ENCODE measurements at regions not wholly inside any gene's neighbourhood (a gene's known extent, or its start where the extent isn't known, plus 50 kb on each side); places are given as distances from the start of the nearest gene placed in this dataset.

DNA sequence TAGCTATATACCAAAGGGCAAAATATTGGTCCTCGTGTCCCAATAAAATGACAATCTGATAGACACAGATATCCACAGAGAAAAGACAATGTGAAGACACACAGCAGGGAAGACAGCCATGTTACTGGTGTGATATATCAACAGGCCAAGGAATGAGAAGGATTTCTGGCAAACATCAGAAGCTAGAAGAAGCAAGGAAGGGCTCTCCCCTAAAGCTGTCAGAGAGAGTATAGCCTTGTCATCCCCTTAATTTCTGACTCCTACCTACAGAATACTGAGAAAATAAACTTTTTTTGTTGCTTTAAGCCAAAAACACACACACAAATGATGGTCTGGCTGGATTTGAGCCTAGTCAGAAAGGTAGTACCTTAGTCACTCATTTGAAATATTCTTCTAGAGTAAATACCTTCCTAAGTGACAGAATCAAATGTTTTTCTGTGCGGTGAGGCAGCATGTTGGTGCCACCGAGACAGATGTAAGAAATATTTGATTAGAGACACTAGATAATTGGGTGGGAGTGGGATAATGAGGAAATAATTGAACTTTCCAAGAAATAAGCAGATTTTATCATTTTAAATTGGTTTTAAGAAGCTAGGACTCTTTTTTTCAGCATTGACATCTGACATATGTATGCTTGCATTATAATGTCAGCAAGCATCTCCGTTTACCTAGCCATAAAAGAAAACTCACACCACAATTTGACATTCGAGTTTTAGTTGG is 123.4 kb upstream of the TFAP2D start:
- Histone ChIP-seq H3K9me3 (no peaks in the 10 kb centered on the region), H3K36me3 (no peaks in the 10 kb centered on the region), H3K27me3 (no peaks in the 10 kb centered on the region), H3K4me3 (no peak overlapping the region), H3K27ac (no peak overlapping the region), H3K4me1 (no peaks in the 10 kb centered on the region)
- intact Hi-C loops (cut with DNase I): no loop called here
- no peak for TF ChIP-seq CTCF (IDR thresholded peaks at IDR 0.05)
- DNase-seq: no peak
- no peak for ATAC-seq

DNA sequence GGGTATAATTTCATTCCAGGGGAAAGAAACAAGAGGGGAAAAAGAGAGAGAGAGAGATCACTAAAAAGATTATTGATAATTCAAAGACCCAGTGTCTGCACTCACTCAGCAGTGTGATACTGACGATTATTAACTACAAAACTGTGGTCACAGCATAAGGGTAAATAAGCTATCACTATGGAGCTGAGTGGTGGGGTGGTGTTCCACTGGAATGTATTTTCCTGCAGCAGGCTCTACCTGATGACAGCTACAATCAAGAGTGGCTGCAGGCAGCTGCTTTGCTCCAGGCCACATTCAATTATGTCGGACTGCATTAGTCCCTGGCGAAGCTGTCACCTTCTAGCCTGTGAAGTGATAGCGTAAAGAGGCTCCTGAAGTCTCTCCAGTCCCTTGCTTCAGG is 122.2 kb upstream of the TFAP2D start:
- H3K36me3 ChIP-seq: no peaks in the 10 kb centered on the region
- no peak for TF ChIP-seq CTCF (IDR thresholded peaks at IDR 0.05)
- no peaks in the 10 kb centered on the region for H3K27me3 ChIP-seq
- no peaks in the 10 kb centered on the region for H3K4me1 ChIP-seq
- no peak overlapping the region for H3K27ac ChIP-seq
- no peak overlapping the region for H3K4me3 ChIP-seq
- no peak for DNase-seq
- intact Hi-C loops (cut with DNase I): no loop called here
- H3K9me3 ChIP-seq: no peaks in the 10 kb centered on the region
- no peak for ATAC-seq

GRCh38 chr6:50600280-50600679 is 113.0 kb upstream of the TFAP2D start:
- ATAC-seq (no peak), DNase-seq (no peak)
- Histone ChIP-seq H3K36me3 (no peaks in the 10 kb centered on the region), H3K4me1 (no peaks in the 10 kb centered on the region), H3K9me3 (no peaks in the 10 kb centered on the region), H3K27ac (no peak overlapping the region), H3K27me3 (no peaks in the 10 kb centered on the region), H3K4me3 (no peak overlapping the region)
- intact Hi-C loops (cut with DNase I): no loop called here
- TF ChIP-seq CTCF (IDR thresholded peaks at IDR 0.05): no peak

GRCh38 chr6:50602292-50602691 is 111.0 kb upstream of the TFAP2D start:
- DNase-seq: peak in 2 of 4 donors; percentile 37 to 40
- peak; percentile 57 to 71 for TF ChIP-seq CTCF (IDR thresholded peaks at IDR 0.05)
- Histone ChIP-seq H3K4me1 (no peaks in the 10 kb centered on the region), H3K27ac (no peak overlapping the region), H3K4me3 (no peak overlapping the region), H3K36me3 (no peaks in the 10 kb centered on the region), H3K9me3 (no peaks in the 10 kb centered on the region), H3K27me3 (no peaks in the 10 kb centered on the region)
- intact Hi-C loops (cut with DNase I): no loop called here
- ATAC-seq: peak; percentile 40

- no peak overlapping the region for H3K4me3 ChIP-seq
- H3K27ac ChIP-seq: no peak overlapping the region
- ATAC-seq: peak; percentile 35
- no peak for TF ChIP-seq CTCF (IDR thresholded peaks at IDR 0.05)
- intact Hi-C loops (cut with DNase I): no loop called here
- no peaks in the 10 kb centered on the region for H3K27me3 ChIP-seq
- H3K9me3 ChIP-seq: no peaks in the 10 kb centered on the region
- no peak for DNase-seq
- H3K36me3 ChIP-seq: no peaks in the 10 kb centered on the region
- no peaks in the 10 kb centered on the region for H3K4me1 ChIP-seq
Observed at GRCh38 chr6:50608421-50608820, 104.9 kb upstream of the TFAP2D start.
